ENCODE measurements at regions not wholly inside any gene's neighbourhood (a gene's known extent, or its start where the extent isn't known, plus 50 kb on each side); places are given as distances from the start of the nearest gene placed in this dataset.

DNA sequence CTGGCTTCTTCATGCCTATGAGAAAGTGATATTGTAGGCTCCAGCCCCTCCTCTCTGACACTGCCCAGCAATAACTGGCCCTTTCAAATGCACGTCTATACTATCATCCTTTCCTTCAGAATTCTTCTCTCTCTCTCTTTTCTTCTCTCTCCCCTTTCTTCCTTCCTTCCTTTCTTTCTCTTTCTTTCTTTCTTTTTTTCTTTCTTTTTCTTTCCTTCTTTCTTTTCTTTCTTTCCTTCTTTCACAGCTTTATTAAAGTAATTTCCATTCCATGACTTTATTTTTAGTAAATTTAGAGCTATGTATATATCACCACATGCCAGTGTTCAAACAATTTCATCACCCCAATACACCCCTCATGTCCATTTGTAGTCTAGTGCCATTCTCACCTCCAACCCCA is 302.1 kb downstream of the RPAP3 start:
- no peaks in the 10 kb centered on the region for H3K27me3 Mint-ChIP-seq (ENCODE audit: insufficient read depth, low read depth, poor library complexity)
- H3K27ac Mint-ChIP-seq = no peak overlapping the region
- H3K27ac ChIP-seq (ENCODE audit: low read depth) = no peak overlapping the region
- DNase-seq (ENCODE audit: low spot score) (no peak), ATAC-seq (no peak)
- TF ChIP-seq JUNB (IDR thresholded peaks at IDR 0.05; ENCODE audit: unreplicated experiment) = no peak
- TF ChIP-seq ZNF114 (CRISPR knock-in tag; IDR thresholded peaks at IDR 0.05) = no peak
- no peak for TF ChIP-seq CREB1 (CRISPR knock-in tag; IDR thresholded peaks at IDR 0.05; ENCODE audit: low read depth)
- TF ChIP-seq EZH2phosphoT487 (IDR thresholded peaks at IDR 0.05; ENCODE audit: unreplicated experiment) = no peak
- TF ChIP-seq, protein P1, sequence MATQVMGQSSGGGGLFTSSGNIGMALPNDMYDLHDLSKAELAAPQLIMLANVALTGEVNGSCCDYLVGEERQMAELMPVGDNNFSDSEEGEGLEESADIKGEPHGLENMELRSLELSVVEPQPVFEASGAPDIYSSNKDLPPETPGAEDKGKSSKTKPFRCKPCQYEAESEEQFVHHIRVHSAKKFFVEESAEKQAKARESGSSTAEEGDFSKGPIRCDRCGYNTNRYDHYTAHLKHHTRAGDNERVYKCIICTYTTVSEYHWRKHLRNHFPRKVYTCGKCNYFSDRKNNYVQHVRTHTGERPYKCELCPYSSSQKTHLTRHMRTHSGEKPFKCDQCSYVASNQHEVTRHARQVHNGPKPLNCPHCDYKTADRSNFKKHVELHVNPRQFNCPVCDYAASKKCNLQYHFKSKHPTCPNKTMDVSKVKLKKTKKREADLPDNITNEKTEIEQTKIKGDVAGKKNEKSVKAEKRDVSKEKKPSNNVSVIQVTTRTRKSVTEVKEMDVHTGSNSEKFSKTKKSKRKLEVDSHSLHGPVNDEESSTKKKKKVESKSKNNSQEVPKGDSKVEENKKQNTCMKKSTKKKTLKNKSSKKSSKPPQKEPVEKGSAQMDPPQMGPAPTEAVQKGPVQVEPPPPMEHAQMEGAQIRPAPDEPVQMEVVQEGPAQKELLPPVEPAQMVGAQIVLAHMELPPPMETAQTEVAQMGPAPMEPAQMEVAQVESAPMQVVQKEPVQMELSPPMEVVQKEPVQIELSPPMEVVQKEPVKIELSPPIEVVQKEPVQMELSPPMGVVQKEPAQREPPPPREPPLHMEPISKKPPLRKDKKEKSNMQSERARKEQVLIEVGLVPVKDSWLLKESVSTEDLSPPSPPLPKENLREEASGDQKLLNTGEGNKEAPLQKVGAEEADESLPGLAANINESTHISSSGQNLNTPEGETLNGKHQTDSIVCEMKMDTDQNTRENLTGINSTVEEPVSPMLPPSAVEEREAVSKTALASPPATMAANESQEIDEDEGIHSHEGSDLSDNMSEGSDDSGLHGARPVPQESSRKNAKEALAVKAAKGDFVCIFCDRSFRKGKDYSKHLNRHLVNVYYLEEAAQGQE (IDR thresholded peaks at IDR 0.05; ENCODE audit: unreplicated experiment) = no peak
- TF ChIP-seq NANOG (IDR thresholded peaks at IDR 0.05; ENCODE audit: borderline replicate concordance) = no peak
- no peak for TF ChIP-seq ZNF331 (CRISPR knock-in tag; IDR thresholded peaks at IDR 0.05; ENCODE audit: low read depth)
- no peak for TF ChIP-seq STAT1 (IDR thresholded peaks at IDR 0.05; ENCODE audit: unreplicated experiment)
- TF ChIP-seq CTCF (conservative IDR thresholded peaks at IDR 0.05; ENCODE audit: low read depth in 2 of 2) = no peak
- no peak for TF ChIP-seq POLR2AphosphoS5 (IDR thresholded peaks at IDR 0.05; ENCODE audit: low read depth)
- no peak for TF ChIP-seq EZH2 (IDR thresholded peaks at IDR 0.05; ENCODE audit: low read depth, unreplicated experiment)
- TF ChIP-seq, protein P2, sequence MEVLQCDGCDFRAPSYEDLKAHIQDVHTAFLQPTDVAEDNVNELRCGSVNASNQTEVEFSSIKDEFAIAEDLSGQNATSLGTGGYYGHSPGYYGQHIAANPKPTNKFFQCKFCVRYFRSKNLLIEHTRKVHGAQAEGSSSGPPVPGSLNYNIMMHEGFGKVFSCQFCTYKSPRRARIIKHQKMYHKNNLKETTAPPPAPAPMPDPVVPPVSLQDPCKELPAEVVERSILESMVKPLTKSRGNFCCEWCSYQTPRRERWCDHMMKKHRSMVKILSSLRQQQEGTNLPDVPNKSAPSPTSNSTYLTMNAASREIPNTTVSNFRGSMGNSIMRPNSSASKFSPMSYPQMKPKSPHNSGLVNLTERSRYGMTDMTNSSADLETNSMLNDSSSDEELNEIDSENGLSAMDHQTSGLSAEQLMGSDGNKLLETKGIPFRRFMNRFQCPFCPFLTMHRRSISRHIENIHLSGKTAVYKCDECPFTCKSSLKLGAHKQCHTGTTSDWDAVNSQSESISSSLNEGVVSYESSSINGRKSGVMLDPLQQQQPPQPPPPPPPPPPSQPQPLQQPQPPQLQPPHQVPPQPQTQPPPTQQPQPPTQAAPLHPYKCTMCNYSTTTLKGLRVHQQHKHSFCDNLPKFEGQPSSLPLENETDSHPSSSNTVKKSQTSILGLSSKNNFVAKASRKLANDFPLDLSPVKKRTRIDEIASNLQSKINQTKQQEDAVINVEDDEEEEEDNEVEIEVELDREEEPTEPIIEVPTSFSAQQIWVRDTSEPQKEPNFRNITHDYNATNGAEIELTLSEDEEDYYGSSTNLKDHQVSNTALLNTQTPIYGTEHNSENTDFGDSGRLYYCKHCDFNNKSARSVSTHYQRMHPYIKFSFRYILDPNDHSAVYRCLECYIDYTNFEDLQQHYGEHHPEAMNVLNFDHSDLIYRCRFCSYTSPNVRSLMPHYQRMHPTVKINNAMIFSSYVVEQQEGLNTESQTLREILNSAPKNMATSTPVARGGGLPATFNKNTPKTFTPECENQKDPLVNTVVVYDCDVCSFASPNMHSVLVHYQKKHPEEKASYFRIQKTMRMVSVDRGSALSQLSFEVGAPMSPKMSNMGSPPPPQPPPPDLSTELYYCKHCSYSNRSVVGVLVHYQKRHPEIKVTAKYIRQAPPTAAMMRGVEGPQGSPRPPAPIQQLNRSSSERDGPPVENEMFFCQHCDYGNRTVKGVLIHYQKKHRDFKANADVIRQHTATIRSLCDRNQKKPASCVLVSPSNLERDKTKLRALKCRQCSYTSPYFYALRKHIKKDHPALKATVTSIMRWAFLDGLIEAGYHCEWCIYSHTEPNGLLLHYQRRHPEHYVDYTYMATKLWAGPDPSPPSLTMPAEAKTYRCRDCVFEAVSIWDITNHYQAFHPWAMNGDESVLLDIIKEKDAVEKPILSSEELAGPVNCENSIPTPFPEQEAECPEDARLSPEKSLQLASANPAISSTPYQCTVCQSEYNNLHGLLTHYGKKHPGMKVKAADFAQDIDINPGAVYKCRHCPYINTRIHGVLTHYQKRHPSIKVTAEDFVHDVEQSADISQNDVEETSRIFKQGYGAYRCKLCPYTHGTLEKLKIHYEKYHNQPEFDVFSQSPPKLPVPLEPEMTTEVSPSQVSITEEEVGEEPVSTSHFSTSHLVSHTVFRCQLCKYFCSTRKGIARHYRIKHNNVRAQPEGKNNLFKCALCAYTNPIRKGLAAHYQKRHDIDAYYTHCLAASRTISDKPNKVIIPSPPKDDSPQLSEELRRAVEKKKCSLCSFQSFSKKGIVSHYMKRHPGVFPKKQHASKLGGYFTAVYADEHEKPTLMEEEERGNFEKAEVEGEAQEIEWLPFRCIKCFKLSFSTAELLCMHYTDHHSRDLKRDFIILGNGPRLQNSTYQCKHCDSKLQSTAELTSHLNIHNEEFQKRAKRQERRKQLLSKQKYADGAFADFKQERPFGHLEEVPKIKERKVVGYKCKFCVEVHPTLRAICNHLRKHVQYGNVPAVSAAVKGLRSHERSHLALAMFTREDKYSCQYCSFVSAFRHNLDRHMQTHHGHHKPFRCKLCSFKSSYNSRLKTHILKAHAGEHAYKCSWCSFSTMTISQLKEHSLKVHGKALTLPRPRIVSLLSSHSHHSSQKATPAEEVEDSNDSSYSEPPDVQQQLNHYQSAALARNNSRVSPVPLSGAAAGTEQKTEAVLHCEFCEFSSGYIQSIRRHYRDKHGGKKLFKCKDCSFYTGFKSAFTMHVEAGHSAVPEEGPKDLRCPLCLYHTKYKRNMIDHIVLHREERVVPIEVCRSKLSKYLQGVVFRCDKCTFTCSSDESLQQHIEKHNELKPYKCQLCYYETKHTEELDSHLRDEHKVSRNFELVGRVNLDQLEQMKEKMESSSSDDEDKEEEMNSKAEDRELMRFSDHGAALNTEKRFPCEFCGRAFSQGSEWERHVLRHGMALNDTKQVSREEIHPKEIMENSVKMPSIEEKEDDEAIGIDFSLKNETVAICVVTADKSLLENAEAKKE (CRISPR knock-in tag; IDR thresholded peaks at IDR 0.05) = no peak
- TF ChIP-seq, protein P3, sequence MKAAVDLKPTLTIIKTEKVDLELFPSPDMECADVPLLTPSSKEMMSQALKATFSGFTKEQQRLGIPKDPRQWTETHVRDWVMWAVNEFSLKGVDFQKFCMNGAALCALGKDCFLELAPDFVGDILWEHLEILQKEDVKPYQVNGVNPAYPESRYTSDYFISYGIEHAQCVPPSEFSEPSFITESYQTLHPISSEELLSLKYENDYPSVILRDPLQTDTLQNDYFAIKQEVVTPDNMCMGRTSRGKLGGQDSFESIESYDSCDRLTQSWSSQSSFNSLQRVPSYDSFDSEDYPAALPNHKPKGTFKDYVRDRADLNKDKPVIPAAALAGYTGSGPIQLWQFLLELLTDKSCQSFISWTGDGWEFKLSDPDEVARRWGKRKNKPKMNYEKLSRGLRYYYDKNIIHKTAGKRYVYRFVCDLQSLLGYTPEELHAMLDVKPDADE (IDR thresholded peaks at IDR 0.05) = no peak
- H3K4me2 ChIP-seq = no peak overlapping the region
- no peaks in the 10 kb centered on the region for H3K4me1 Mint-ChIP-seq
- no peaks in the 10 kb centered on the region; the same call in 2 of the 3 replicates for H3K9me3 Mint-ChIP-seq
- no peaks in the 10 kb centered on the region for H3K79me2 ChIP-seq (replicated peaks; ENCODE audit: insufficient read depth)
- H3K36me3 ChIP-seq (ENCODE audit: insufficient read depth) = no peaks in the 10 kb centered on the region
- no peaks in the 10 kb centered on the region for H3K4me1 ChIP-seq (ENCODE audit: insufficient read depth)
- H3K4me3 ChIP-seq = no peak overlapping the region
- no peak overlapping the region for H2AFZ ChIP-seq
- no peak overlapping the region for H3K4me3 Mint-ChIP-seq
- H3K9me2 ChIP-seq (ENCODE audit: insufficient read depth) = peaks cover 4% of the 10 kb centered on the region; the same call in 1 of the 2 replicates
- no peaks in the 10 kb centered on the region for H3F3A ChIP-seq (replicated peaks; ENCODE audit: low read depth)
- no peaks in the 10 kb centered on the region; the same call in 2 of the 3 replicates for H3K36me3 Mint-ChIP-seq (ENCODE audit: low read depth)
- H3K27me3 ChIP-seq (ENCODE audit: insufficient read depth) = no peaks in the 10 kb centered on the region
- no peaks in the 10 kb centered on the region for H4K20me1 ChIP-seq (replicated peaks; ENCODE audit: insufficient read depth)

Measured in GM23338 (cell line).